Nephron (organoid): ENCODE measurements at regions not wholly inside any gene's neighbourhood (a gene's known extent, or its start where the extent isn't known, plus 50 kb on each side); places are given as distances from the start of the nearest gene placed in this dataset.

Experiments used
- H3K27ac Mint-ChIP-seq, 3 experiments: 2 replicates each; pipeline ENCODE4 v1.8.0; 2020; ENCODE audit warnings: mixed read lengths in 3 of 3, mild to moderate bottlenecking in 2 of 3, moderate library complexity in 1 of 3
- H3K27me3 Mint-ChIP-seq: 2 replicates; pipeline ENCODE4 v1.8.0; 2021; ENCODE audit warnings: low read depth, mild to moderate bottlenecking, moderate library complexity, mixed read lengths
- H3K36me3 Mint-ChIP-seq: 2 replicates; pipeline ENCODE4 v1.8.0; 2020; ENCODE audit warnings: low read depth, mixed read lengths
- H3K4me1 Mint-ChIP-seq: 2 replicates; pipeline ENCODE4 v1.8.0; 2020; ENCODE audit warnings: mixed read lengths
- H3K4me3 Mint-ChIP-seq, 3 experiments: 2 replicates each; pipeline ENCODE4 v1.8.0; 2020; ENCODE audit warnings: mild to moderate bottlenecking in 3 of 3, mixed read lengths in 3 of 3, moderate library complexity in 2 of 3
- H3K9me3 Mint-ChIP-seq: 2 replicates; pipeline ENCODE4 v1.8.0; 2020; ENCODE audit warnings: mixed read lengths
- CTCF ChIP-seq, 3 experiments: fragments of 200-600 bp; sonication (generic); IDR thresholded peaks; one replicate each; pipeline ENCODE4 v1.5.0; 2021; ENCODE audit warnings: antibody characterized with exemption in 3 of 3; ENCODE audit not compliant: unreplicated experiment in 3 of 3

- Mint-ChIP-seq H3K27me3 (peaks cover 31% of the 10 kb centered on the region), H3K27ac (no peak overlapping the region), H3K9me3 (no peaks in the 10 kb centered on the region), H3K4me3 (no peak overlapping the region), H3K4me1 (no peaks in the 10 kb centered on the region), H3K36me3 (no peaks in the 10 kb centered on the region)
- no peak for TF ChIP-seq CTCF (IDR thresholded peaks at IDR 0.05; ENCODE audit: unreplicated experiment in 3 of 3)
These were observed 410.0 kb downstream of the TCERG1L start for GRCh38 chr10:130901311-130902165.

DNA sequence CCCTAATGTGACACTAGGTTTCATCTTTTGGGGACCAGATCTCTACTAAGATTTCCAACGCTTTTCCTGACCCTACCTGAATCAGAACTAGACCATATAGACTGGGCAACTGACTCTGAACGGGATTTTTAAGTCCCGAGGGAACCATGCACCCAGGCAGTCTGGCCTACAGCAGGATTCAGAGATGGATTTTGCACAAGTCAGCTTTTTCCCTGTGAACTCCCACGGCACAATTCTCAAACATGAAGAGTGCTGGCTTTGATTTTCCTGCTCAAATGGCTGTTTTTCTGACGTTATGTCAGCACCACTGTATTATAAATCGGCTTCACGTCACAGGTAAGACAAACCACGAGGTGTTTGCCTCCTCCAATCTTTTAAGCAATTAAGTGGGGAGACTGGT, 409.1 kb downstream of the TCERG1L start:
- Mint-ChIP-seq H3K9me3 (no peaks in the 10 kb centered on the region), H3K36me3 (no peaks in the 10 kb centered on the region), H3K27ac (no peak overlapping the region), H3K27me3 (peaks cover 39% of the 10 kb centered on the region), H3K4me3 (no peak overlapping the region), H3K4me1 (no peaks in the 10 kb centered on the region)
- no peak for TF ChIP-seq CTCF (IDR thresholded peaks at IDR 0.05; ENCODE audit: unreplicated experiment in 3 of 3)

DNA sequence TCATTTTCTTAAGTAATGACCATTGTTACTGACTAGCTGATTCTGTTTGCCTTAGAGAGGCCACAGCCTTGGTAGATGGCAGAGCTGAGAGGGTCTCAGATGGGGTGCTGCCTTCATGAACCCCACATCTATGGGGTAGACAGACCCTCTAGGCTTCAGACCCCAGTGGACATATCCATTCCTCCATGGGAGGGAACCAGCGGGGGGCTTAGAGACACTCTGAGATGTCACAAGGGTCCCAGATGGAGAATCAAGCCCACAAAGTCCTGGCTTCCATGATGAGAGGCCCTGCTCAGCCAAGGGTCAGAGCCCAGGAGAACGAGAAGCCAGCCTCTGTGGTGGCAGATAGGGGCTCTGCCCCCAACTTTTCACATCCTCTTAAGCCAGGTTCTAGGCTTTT, 408.6 kb downstream of the TCERG1L start:
- no peak overlapping the region for H3K4me3 Mint-ChIP-seq
- H3K27ac Mint-ChIP-seq: no peak overlapping the region
- no peak for TF ChIP-seq CTCF (IDR thresholded peaks at IDR 0.05; ENCODE audit: unreplicated experiment in 3 of 3)
- H3K4me1 Mint-ChIP-seq: no peaks in the 10 kb centered on the region
- H3K27me3 Mint-ChIP-seq: peaks cover 43% of the 10 kb centered on the region
- H3K9me3 Mint-ChIP-seq: no peaks in the 10 kb centered on the region
- no peaks in the 10 kb centered on the region for H3K36me3 Mint-ChIP-seq

- Mint-ChIP-seq H3K9me3 (no peaks in the 10 kb centered on the region), H3K36me3 (no peaks in the 10 kb centered on the region)
- TF ChIP-seq CTCF (IDR thresholded peaks at IDR 0.05; ENCODE audit: unreplicated experiment in 3 of 3): no peak
These were observed 406.8 kb downstream of the TCERG1L start for GRCh38 chr10:130904676-130905075.

DNA sequence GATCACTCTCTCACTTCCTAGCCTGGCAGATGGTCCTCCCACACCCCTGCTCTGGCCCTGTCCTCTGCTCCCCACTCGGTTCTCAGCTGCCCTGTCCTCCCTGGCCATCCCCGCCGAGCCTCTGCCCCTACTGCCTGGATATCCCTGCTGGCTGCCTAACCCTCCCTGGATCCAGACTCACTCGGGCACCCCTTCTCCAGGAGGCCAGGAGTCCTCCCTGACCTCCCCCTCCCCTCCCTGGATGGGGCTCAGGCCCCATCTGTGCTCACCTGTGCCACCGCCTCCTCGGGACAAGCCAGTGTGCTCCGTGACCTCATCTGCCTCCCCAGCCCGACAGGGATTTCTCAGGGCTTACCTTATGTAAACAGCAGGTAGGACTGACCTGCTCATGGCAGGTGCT, 406.1 kb downstream of the TCERG1L start:
- Mint-ChIP-seq H3K27me3 (peaks cover 39% of the 10 kb centered on the region), H3K4me3 (no peak overlapping the region), H3K9me3 (no peaks in the 10 kb centered on the region), H3K36me3 (no peaks in the 10 kb centered on the region), H3K4me1 (no peaks in the 10 kb centered on the region), H3K27ac (no peak overlapping the region)
- no peak for TF ChIP-seq CTCF (IDR thresholded peaks at IDR 0.05; ENCODE audit: unreplicated experiment in 3 of 3)

More at GRCh38 chr10:130904676-130905075, 406.8 kb downstream of the TCERG1L start:
- Mint-ChIP-seq H3K27ac (no peak overlapping the region), H3K27me3 (peaks cover 39% of the 10 kb centered on the region), H3K4me1 (no peaks in the 10 kb centered on the region), H3K4me3 (no peak overlapping the region)

DNA sequence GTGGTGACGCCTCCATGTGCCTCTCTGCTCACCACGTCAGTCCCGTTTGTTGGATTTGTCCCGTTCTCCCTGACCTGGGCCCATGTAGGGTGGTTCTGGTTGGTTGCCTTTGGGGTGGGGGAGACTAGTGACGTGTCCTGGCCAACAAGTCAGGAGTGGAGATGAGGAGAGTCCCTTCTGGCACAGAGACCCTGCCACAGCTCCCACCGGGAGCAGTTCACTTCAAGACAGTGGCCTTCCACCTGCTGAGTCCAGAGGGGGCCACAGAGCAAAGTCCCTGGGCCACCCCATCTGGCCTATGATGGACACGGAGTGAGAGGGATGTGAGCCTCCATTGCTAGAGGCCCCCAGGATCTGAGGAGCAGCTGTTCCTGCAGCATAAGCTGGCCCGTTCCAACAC, 405.6 kb downstream of the TCERG1L start:
- Mint-ChIP-seq H3K36me3 (no peaks in the 10 kb centered on the region), H3K4me1 (no peaks in the 10 kb centered on the region), H3K4me3 (no peak overlapping the region), H3K9me3 (peaks cover 2% of the 10 kb centered on the region), H3K27me3 (peaks cover 36% of the 10 kb centered on the region), H3K27ac (no peak overlapping the region)
- no peak for TF ChIP-seq CTCF (IDR thresholded peaks at IDR 0.05; ENCODE audit: unreplicated experiment in 3 of 3)
